NCI-H226 (cell line): ENCODE measurements at regions not wholly inside any gene's neighbourhood (a gene's known extent, or its start where the extent isn't known, plus 50 kb on each side); places are given as distances from the start of the nearest gene placed in this dataset.

ENCODE experiments used
- DNase-seq: peaks from one replicate; pipeline ENCODE4 v3.0.0-alpha.2; 2015

DNA sequence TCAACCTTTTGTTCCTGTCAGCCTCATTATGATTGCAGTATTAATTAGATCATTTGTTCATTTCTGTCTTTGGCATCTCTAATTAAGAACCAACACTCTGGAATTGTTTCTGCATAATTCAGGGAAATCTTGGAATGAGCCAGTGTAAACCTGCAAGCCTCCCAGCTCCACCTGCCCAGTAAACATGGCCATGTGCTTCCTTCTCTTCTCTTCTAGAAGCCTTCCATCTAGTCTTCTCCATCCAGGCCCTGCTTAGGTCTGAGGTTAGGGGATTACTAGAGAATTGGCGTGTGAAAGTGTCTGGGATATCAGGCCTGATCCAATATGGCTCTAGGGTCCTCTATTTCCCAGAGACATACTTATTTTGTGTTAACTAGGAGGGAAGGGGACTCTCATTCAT is 528.0 kb downstream of the AACS start:
- DNase-seq = no peak

- no peak for DNase-seq
These were observed 539.7 kb downstream of the AACS start for GRCh38 chr12:125604976-125605375.

DNA sequence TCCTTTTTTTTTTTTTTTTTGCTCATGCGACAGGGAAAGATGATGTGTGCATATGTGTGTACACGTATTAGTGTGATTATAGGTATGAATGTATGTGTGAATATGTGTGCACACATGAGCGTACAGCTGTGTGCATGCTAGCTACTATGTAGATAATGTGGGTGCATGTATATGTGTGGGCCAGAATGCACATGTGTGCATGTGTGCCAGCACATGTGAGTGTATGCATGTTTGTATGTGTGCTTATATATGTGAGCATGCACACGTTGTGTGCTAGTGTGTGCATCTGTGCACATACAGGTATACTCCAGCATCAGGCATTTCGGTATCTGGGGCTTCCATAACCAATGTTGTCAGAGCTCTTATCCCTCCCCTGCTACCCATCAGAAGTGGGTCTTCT is 541.1 kb downstream of the AACS start:
- no peak for DNase-seq

GRCh38 chr12:125610292-125610691 is 545.1 kb downstream of the AACS start:
- DNase-seq = no peak

GRCh38 chr12:125610971-125611370 is 545.7 kb downstream of the AACS start:
- DNase-seq = no peak

- no peak for DNase-seq
These were observed 548.8 kb downstream of the AACS start for GRCh38 chr12:125614058-125614457.

- DNase-seq = no peak
These were observed 554.5 kb downstream of the AACS start for GRCh38 chr12:125619723-125620122.

DNA sequence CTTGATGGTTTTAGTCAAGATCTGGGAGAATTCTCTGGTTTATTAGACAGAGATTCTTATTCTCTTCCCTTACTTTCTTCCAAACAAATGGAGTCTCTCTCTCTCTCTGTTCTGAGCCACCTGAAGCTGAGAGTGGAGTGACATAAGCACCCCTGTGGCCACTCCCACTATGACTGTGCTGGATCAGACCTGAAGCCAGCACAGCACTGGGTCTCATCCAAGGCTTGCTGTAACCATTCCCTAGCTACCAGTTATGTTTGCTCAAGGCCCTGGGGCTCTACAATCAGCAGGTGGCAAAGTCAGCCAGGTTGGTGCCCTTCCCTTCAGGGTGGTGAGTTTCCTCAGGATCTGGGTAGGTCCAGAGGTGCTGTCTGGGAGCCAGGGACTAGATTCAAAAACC is 568.5 kb downstream of the AACS start:
- DNase-seq = no peak

- DNase-seq = no peak
These were observed 569.6 kb downstream of the AACS start for GRCh38 chr12:125634813-125635212.

- no peak for DNase-seq
These were observed 574.6 kb downstream of the AACS start for GRCh38 chr12:125639826-125640225.

- DNase-seq = no peak
These were observed 577.8 kb downstream of the AACS start for GRCh38 chr12:125643055-125643454.

DNA sequence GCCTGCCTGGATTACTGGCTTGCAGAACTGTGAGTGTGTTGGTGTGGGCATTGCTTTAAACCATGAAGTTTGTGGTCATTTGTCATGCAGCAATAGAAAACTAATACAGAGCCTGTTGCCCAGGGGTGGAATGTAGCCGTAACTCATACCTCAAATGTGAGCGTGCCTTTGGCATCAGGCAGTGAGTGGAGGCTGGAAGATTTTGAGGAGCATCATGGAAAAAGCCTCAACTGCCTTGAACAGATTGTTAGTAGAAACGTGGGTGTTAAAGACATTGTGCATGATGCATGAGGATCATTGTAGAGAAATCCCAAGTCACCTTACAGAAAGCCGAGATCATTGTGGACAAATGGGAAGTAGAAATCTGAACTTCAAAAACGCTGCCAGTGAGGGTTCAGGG is 580.5 kb downstream of the AACS start:
- DNase-seq = no peak

DNA sequence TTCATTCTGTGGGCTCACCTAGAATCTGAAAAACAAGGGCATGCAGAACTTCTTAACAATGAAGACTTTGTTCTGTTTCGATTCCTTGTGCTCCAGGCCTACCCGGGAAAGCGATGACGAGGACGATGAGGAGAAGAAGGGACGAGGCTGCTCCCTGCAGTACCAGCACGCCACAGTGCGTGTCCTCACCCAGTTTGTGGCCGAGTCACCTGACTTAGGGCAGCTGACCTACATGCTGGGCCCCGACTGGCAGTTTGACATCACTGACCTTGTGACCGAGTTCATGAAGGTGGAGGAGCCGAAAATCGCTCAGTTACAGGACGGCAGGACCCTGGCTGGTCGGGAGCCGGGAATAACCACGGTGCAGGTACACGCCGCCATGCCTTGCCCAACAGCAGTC is 585.4 kb downstream of the AACS start:
- no peak for DNase-seq

GRCh38 chr12:125651625-125652024 is 586.4 kb downstream of the AACS start:
- no peak for DNase-seq

- no peak for DNase-seq
These were observed 587.4 kb downstream of the AACS start for GRCh38 chr12:125652681-125653080.

DNA sequence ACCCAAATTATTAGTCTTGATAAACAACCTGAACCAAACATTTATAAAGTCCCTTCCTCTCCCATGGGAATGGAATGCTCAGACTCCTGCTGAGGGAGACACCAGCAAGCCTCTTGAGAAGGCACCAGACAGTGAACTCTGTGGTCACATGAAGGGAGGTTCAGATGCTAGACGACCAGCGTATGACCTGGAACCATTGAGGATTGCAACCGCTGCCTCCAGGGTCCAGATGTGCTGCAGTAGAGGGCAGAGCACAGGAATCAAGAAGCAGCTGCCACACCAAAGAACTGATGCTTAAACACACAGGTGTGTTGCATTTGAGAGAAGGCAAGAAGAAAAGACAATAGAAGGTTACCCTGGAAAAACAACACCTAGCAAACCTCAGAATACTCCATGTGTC is 592.4 kb downstream of the AACS start:
- DNase-seq = no peak

DNA sequence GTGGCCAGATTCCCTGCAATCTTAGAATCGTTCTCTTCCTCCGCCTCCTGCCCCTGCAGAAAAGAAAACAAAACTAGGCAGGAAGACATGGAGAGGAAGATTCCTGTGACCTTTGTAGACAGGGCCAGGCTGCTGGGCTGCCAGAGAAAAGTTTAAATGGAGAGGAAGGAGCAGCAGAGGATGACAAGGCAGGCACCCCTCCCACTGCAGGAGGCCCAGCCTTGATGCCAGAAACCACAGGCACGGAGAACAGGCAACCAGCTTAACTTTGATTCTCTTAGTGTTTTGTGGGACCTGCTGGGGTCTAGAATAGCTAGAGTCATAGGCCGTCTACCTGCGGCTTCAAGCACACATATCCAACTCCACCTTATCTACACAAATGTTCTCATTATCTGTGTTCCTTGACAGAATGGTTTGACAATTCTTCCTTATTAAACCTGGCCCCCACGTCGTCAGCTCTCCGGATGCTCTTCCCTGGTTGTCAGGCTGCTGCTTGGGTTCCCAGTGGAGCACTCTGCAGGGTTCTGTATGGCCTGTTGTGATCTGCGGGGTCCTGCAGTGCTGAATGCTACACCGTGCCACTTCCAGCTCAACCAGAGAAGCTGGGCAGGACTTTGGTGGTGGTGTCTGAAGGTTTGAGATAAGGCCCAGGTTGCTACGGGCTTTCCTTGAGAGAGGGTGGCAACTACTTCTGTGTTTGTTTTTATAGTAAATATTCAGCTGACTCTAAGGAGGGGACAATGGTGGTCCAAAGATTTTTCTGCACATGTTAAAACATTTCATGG is 609.5 kb downstream of the AACS start:
- DNase-seq = no peak

DNA sequence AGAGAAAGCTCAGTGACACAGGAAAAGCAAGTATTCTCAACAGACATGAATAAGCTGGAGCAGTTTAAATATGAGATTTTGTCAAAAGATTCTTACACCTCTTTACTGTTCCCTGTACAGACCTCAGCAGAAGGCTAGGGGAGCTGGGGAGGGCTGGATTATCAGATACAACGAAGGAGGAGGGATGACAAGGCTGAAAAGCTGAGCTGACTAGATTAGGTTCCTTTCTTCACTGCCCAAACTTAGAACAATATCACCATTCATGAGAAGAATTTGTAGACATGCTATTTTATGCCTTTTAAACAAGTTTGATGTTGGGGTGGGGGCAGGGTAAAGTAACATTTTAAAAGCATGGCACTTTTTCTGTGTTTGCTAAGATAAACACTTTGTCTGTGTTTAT is 611.1 kb downstream of the AACS start:
- DNase-seq = no peak

GRCh38 chr12:125677829-125678228 is 612.6 kb downstream of the AACS start:
- no peak for DNase-seq

DNA sequence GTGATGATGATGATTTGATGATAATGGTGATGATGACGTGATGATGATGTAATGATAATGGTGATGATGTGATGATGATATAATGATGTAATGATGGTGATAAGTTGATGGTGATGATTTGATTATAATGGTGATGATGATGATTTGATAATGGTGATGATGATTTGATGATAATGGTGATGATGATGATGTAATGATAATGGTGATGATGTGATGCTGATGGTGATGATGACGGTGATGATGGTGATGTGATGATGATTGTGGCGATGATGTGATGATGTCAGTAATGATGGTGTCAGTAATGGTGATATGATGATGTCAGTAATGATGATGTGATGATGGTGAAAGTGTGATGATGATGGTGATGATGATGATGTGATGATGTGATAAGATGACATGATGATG is 613.4 kb downstream of the AACS start:
- DNase-seq = no peak

DNA sequence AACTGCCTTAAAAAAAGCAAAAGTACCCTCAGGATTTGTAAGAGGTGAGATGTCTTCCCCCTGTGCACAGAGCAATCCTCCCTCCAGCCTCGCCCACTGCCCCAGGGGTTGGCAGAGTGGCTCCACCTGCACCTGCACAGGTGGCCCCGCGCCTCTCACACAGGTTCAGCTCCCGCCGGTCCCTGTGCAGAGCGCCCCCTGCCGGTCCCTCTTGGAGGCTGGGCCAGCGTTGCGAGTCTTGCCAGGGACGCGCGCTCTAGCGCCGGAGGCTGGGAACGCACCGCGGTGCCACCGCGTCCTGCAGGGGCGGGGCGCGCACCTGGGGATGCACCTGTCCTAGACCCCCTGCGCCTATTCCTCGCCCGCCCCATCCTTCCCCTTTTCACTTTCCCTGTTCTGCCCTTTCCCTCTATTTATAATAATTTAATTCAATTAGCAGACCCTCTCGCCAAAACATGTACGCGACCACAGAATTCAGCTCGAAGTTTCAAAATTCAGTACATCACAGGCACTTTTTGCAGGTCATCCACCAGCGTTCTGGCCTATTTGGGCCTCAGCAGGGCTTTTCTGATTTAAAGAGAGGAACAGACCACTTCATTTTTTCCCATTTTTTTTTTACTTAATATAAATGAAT is 618.6 kb downstream of the AACS start:
- DNase-seq = no peak

DNA sequence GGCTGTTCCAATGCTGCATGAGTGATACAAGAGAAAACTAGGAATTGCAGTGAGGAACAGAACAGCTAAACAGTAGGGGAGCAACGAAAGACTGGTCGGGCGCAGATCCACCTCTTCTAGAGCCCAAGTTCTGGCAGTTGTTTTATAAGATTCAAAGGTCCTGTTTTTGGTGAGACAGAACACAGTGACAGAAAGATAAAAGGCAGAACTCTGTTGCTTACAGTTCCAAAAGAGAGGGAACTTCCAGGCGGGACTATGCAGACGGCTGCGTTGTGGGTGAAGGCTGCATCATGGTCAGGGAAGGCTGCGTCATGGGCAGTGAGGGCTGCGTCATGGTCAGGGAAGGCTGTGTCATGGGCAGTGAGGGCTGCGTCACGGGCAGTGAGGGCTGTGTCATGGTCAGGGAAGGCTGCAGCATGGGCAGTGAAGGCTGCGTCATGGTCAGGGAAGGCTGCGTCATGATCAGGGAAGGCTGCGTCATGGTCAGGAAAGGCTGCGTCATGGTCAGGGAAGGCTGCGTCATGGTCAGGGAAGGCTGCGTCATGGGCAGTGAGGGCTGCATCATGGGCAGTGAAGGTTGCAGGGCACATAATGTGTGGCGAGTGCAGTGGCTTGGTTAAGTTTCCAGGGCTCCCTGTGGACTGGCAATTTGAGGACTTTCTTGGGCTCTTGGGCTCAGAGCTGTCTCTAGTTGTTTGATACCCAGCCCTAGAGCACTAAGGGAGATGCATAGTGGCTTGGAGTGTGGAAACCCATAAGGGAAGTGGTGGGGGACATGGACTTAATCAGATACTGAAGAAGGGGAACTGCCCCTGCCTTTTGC is 619.9 kb downstream of the AACS start:
- DNase-seq = no peak

DNA sequence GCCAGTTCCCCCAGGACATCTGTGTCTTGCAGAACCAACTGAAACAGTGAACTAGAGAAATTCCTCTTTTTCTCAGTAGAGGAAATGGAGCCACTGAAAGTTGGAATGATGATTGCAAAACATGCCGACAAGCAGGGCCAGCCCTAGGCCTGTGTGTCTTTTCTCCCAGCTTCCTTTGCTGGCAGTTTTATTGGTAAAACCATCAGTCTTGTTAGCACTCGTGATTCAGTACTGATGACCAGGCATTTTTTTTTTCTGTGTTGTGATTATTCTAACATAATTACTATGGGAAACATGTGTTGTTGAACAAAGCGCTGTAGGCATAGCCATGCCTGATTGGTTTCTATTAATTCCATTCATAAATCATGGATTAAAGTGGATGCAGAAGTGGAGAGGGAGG is 620.7 kb downstream of the AACS start:
- no peak for DNase-seq

DNA sequence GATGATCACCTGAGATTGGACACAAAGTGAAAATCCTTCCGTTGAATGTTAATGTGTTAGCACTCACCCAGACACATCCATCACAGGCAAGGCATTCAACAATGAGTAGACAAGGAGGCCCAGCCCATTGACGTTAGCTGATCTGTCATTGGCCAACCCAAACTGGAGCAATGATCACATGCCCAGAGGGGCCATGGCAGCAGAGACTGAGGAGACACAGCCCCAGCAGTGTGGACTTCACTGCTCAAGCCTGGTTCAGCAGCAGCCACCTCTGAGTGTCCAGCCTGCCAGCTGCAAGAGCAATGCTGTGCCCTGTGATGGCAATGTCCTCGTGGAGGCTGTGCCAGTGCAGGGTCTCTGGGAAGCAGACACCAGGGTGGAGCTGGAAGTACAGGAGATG is 622.2 kb downstream of the AACS start:
- no peak for DNase-seq
